ENCODE measurements at regions not wholly inside any gene's neighbourhood (a gene's known extent, or its start where the extent isn't known, plus 50 kb on each side); places are given as distances from the start of the nearest gene placed in this dataset.
A peak's percentile ranks its signal among the peaks of the same experiment; 100 is the strongest.
"Not testable (repeated sequence)": the region's sequence is repeated elsewhere in the genome, so short reads cannot be mapped to it uniquely, and the experiment has no call there.

DNA sequence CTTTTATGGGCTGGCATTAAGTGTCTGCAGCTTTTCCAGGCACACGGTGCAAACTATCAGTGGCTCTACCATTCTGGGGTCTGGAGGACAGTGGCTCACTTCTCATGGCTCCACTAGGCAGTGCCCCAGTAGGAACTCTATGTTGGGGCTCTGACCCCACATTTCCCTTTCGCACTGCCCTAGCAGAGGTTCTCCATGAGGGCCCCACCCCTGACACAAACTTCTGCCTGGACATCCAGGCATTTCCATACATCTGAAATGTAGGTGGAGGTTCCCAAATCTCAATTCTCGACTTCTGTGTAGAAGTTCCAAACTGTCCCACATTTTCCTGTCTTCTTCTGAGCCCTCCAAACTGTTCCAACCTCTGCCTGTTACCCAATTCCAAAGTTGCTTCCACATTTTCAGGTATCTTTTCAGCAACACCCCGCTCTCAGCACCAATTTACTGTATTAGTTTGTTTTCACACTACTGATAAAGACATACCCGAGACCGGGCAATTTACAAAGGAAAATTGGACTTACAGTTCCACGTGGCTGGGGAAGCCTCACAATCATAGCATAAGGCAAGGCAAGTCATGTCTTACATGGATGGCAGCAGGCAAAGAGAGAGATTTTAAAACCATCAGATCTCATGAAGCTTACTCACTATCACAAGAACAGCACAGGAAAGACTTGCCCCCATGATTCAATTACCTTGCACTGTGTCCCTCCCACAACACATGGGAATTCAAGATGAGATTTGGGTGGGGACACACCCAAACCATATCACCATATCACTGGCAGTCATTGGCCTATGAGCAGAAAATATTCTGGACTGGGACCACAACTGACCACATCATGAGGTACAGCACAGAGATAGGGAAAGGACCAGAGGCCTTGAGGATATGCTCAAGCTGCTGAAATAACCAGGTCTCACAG lies 136.8 kb downstream of the TMEM30B start:
- not testable (repeated sequence) for H3K27me3 ChIP-seq (ENCODE audit: control insufficient read depth, insufficient read depth, low read length); DNase-seq; H3K4me3 ChIP-seq (ENCODE audit: insufficient read depth, low read depth, low read length); H3K36me3 ChIP-seq (replicated peaks; ENCODE audit: control insufficient read depth, insufficient read depth, low read length)

DNA sequence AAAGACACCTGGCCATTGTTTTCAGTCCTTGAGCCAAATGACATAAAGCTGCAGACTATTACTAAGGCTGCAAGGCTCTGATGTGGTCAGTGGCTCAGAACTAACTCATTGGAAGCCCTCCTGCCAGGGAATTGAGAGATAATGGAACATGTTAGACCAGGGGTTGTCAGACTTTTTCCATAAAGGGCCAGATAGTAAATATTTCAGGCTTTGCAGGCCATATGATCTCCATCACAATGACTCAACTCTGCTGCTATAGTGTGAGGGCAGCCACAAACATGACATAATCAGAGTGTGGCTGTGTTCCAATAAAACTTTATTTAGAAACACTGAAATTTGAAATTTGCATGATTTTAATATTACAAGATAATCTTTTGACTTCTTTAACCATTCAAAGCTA lies 140.3 kb downstream of the TMEM30B start:
- no peak overlapping the region for H3K4me3 ChIP-seq (ENCODE audit: insufficient read depth, low read depth, low read length)
- no peaks in the 10 kb centered on the region for H3K27me3 ChIP-seq (ENCODE audit: control insufficient read depth, insufficient read depth, low read length)
- DNase-seq = no peak
- H3K36me3 ChIP-seq (replicated peaks; ENCODE audit: control insufficient read depth, insufficient read depth, low read length) = no peaks in the 10 kb centered on the region

DNA sequence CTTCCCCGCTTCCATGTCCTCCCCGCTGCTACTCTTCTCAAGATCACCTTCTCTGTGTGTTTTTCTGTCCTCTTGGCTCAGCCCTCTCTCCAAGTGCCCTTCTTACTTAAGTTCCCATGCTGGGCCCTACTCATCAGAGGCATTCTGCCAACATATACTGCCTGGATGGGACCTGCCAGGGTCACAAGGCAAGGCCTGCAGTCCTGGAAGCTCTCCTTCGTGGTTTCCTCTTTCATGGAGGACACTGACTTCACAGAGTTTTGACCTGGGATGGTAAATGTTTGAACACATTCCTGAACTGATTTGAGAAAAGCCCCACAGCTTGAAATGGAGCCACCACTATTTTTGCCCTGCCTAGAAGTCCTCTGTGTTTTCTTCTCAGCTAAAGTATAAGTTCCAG lies 140.9 kb downstream of the TMEM30B start:
- H3K27me3 ChIP-seq (ENCODE audit: control insufficient read depth, insufficient read depth, low read length) = no peaks in the 10 kb centered on the region
- no peak for DNase-seq
- H3K4me3 ChIP-seq (ENCODE audit: insufficient read depth, low read depth, low read length) = no peak overlapping the region
- no peaks in the 10 kb centered on the region for H3K36me3 ChIP-seq (replicated peaks; ENCODE audit: control insufficient read depth, insufficient read depth, low read length)

DNA sequence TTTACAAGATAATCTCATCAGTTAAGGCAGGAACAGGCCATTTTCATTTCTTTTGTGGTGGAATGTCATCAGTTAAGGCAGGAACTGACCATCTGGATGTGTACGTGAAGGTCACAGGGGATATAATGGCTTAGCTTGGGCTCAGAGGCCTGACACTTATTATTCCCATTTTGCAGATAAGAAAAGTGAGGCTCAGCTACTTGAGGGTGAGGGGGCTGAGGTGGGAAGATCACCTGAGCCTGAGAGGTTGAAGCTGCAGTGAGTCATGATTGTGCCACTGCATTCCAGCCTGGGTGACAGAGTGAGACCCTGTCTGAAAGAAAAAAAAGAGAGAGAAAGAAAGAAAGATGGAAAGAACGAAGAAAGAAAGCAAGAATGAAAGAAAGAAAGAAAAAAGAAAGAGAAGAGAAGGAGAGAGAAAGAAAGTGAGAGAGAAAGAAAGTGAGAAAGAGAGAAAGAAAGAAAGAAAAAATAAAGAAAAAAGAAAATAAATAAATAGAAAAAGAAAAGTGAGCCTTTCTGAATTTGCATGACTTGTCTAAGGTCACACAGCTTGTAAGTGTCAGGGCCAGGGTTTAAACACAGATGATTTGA lies 142.0 kb downstream of the TMEM30B start:
- H3K36me3 ChIP-seq (replicated peaks; ENCODE audit: control insufficient read depth, insufficient read depth, low read length) = no peaks in the 10 kb centered on the region
- no peak overlapping the region for H3K4me3 ChIP-seq (ENCODE audit: insufficient read depth, low read depth, low read length)
- no peaks in the 10 kb centered on the region for H3K27me3 ChIP-seq (ENCODE audit: control insufficient read depth, insufficient read depth, low read length)
- DNase-seq = no peak

DNA sequence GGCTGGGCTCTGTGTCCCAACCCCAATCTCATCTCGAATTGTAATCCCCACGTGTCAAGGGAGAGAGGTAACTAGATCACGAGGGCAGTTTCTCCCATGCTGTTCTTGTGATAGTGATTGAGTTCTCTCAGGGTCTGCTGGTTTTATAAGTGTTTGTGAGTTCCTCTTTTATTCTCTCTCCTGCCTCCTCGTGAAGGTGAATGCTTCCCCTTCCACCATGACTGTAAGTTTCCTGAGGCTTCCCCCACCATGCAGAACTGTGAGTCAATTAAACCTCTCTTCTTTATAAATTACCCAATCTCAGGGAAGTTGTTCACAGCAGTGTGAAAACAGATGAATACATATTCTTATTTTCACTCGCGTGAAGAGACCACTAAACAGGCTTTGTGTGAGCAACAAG lies 148.2 kb downstream of the TMEM30B start:
- no peak overlapping the region for H3K4me3 ChIP-seq (ENCODE audit: insufficient read depth, low read depth, low read length)
- no peak for DNase-seq

DNA sequence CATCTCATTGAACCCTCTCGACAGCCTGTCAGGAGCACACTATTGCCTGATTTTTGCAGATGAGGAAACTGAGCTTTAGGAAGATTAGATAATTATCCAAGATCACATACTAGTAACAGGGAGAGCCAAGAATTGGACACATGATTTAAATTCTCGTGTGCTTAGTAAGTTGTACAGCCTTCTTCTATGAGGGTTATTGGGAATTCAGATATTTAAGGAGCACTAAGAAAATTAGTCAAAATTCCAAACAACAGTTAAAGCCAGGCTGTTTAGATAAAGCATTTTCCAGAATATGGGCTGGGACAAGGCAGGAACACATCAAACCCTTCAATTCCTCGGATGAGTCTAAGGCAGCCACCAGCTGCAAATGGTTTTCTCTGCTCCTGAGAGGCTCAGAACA lies 148.8 kb downstream of the TMEM30B start:
- Histone ChIP-seq H3K36me3 (replicated peaks; ENCODE audit: control insufficient read depth, insufficient read depth, low read length) (no peaks in the 10 kb centered on the region), H3K4me3 (ENCODE audit: insufficient read depth, low read depth, low read length) (no peak overlapping the region), H3K27me3 (ENCODE audit: control insufficient read depth, insufficient read depth, low read length) (no peaks in the 10 kb centered on the region)
- DNase-seq = no peak

More for the DNA sequence above, 148.2 kb downstream of the TMEM30B start:
- Histone ChIP-seq H3K27me3 (ENCODE audit: control insufficient read depth, insufficient read depth, low read length) (no peaks in the 10 kb centered on the region), H3K36me3 (replicated peaks; ENCODE audit: control insufficient read depth, insufficient read depth, low read length) (no peaks in the 10 kb centered on the region)

DNA sequence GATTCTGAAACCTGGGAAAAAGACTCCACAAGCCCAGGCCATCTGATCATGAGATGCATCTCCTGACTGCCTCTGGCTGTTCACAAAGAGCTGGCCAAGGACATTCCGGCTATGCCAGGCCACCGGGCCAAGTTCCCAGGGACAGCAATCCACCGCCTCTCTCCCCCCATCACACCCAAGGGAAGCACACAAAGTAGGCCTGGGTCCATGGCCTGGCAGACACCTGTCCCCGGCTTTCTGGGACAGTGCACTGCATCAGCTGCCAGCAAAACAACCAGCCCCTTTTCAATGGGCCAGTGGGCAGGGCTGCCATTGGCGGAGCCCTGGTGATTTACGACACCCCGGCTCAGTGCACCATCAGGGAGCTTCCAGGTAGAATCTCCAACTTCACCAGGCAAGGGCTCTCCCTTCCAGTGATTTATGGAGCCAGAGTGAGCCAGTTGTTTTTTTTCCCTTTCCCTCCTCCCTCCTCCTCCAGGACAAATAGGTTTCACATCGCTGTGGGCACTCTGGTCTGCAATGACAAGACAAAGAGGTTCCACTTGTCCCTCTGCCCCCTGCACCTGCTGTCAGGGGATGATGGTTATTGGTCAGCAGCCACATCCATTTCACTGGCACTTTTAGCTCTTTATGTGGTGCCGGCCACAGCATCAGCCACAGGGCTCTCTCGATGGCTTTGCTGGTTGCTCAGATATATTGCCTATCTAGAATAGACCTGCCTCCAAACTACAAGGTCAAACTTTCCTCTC lies 149.6 kb downstream of the SLC38A6 start:
- Histone ChIP-seq H3K4me3 (ENCODE audit: insufficient read depth, low read depth, low read length) (no peak overlapping the region), H3K27me3 (ENCODE audit: control insufficient read depth, insufficient read depth, low read length) (no peaks in the 10 kb centered on the region), H3K36me3 (replicated peaks; ENCODE audit: control insufficient read depth, insufficient read depth, low read length) (no peaks in the 10 kb centered on the region)
- no peak for DNase-seq

DNA sequence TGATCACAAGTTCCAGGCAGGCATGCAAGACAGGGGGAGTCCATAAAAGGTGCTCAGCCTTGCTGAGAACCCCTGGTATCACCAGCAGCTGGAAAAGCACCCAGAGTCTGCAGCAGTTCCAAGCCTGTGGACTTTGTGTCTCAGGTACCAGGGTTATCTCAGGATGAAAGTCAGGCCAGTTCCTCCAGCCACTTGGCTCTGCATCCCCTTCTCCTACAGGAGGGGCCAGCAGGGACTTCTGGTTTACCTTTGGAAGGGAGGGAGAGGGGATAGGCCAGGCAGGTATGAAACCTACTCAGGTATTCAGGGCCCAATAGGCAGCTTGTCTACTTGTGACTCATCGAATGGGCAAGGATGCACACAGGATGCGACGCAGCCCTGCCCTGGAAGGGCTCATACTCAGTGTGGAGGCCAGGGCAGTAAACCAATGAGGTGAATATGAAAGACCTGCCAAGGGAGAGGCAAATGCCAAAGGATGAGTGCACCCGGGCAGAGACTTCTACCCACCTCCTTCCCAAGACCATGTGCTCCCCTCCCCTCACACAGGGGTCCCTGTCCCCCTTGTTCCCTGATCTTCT lies 148.2 kb downstream of the SLC38A6 start:
- DNase-seq = no peak
- Histone ChIP-seq H3K27me3 (ENCODE audit: control insufficient read depth, insufficient read depth, low read length) (no peaks in the 10 kb centered on the region), H3K4me3 (ENCODE audit: insufficient read depth, low read depth, low read length) (no peak overlapping the region), H3K36me3 (replicated peaks; ENCODE audit: control insufficient read depth, insufficient read depth, low read length) (no peaks in the 10 kb centered on the region)

DNA sequence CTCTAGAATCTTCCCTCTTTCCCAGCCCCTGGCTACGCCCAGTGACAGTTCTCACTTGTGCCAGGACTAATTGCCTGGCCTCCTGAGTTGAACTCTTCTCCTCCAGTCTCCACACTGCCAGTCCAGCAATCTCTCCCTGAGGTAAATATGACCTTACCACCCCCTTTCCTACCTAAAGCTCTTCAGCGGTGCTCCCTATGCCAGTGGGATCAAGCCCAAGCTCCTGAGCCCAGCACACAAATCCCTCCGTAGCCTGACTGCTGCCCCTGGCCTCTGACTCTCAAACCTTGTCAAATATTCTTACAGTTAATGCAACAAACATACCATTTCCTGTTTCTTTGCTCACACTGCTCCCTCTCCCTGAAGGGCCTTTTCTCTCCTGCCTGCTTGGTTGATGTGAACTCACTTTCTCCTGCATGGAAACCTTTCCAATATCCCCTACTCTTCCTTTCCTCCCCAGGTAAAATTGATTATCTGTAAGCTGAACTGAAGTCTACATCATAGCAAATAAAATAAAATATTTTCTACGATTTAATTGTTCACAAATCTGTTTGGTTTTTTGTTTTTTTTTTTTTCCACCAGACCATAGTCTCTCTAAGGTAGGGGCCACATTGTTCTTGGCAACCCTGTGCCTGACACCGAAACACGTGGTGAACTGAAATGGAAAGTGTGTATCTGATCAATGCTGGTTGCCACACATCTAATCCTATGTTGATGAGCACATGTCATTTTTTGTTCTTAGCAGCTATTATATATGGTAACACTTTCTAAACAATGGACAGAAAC lies 147.5 kb downstream of the SLC38A6 start:
- Histone ChIP-seq H3K27me3 (ENCODE audit: control insufficient read depth, insufficient read depth, low read length) (no peaks in the 10 kb centered on the region), H3K4me3 (ENCODE audit: insufficient read depth, low read depth, low read length) (no peak overlapping the region), H3K36me3 (replicated peaks; ENCODE audit: control insufficient read depth, insufficient read depth, low read length) (no peaks in the 10 kb centered on the region)
- no peak for DNase-seq

DNA sequence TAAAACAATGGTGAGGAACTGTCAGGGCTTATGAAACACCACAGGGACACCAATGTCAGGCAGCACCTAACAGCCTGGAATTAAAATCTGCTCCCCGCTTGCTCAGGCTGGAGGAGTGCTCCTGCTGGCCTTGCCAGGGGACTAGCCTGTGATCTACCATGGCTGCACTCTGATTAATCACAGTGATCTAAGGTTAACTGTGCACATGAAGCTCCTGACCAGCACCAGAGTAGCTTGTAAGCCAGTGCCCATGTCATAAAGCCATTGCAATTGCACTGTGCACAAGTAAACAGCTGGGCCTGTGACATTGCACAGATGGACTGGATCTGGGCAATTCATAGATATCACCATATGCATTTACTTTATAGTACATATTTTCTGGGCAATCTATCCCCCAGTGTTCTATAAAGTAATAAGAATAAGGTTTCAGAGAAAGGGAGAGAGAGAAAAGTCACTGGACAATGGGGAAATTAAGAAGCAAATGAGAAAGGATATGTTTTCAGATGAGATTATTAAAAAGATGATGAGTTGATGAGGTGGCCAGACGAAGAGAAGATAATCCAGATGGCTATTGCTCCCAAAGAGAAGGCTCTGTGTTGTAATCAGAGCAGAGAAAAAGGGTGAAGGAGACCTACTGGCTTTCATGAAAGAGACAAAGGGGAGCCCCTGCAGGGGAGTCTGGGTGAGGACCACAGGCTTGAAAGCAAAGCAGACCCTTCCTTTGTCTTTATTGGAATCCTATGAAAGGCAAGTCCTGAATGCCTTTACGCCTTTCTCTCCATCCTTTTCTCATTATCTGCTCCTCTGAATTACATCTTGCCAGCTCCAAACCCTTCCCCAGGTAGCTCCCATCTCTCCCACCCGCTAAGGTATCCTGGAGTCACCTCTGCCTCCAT lies 145.8 kb downstream of the SLC38A6 start:
- H3K36me3 ChIP-seq (replicated peaks; ENCODE audit: control insufficient read depth, insufficient read depth, low read length) = no peaks in the 10 kb centered on the region
- DNase-seq = peak; percentile 54
- H3K4me3 ChIP-seq (ENCODE audit: insufficient read depth, low read depth, low read length) = no peak overlapping the region
- H3K27me3 ChIP-seq (ENCODE audit: control insufficient read depth, insufficient read depth, low read length) = no peaks in the 10 kb centered on the region

DNA sequence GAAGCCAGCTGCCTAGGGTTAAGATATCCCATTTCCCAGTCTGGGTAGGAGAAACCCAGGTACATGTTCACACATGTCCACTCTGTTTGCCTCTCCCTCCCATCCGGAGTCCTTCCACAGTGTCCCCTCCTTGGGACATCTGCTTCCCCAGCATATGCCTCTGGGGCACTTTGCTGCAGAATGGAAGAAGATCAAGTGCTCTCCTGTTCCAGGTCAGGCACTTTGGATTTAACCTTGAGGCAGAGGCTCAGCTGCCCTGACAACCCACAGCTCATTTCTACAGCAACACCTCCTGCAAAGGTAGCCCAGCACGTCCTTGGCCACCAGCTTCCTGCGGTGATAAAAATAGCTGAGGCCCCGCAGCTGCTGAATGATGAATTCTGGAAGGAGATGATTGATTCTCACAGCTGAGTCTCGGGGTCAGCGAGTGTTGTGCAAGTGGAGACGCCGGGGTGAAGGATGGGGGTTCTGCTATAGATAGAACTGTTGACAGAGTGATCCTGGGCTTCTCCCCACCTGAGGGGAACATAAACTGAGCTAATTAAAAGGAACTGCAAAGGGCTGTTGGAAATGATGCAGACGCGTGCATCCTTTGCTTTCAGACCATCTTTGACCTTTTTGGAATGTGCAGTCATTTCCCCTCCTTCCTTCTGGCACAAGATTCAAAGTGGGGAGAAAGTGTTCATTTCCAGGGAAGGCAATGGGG lies 145.0 kb downstream of the SLC38A6 start:
- Histone ChIP-seq H3K4me3 (ENCODE audit: insufficient read depth, low read depth, low read length) (no peak overlapping the region), H3K27me3 (ENCODE audit: control insufficient read depth, insufficient read depth, low read length) (no peaks in the 10 kb centered on the region), H3K36me3 (replicated peaks; ENCODE audit: control insufficient read depth, insufficient read depth, low read length) (no peaks in the 10 kb centered on the region)
- no peak for DNase-seq

DNA sequence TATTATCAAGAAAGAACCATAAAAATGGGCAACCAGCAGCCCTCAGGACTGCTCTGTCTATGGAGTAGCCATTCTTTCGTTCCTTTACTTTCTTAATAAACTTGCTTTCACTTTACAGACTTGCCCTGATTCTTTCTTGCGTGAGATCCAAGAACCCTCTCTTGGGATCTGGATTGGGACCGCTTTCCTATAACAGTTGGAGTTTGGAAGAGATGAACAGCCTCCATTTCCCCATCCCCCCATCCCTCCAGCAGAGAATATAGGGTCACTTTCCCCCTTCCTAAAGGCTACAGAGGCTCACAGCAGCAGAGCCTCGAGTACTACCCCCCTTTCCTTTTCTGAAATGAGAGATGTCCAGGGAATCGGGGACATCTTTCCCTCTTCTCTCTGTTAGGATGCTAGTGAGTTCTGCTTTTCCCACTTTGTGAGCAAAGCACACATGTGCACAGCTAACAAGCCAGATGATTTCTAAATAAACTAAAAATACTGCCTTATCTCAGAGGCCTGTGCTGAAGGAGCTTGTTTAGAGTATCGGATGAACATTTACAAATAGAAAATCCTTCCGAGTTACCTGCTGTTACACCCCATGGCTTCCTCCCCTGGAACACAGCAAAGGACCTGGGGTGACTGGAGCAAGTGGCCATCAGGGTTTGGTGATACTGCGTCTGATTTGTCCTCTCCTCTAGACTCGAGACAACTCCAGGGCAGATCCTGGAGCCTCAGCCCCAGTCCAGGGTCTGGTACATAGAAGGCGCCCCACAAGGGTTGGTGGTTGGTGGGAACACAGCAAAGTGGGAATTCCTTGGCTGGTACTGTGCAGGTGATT lies 144.2 kb downstream of the SLC38A6 start:
- no peak overlapping the region for H3K4me3 ChIP-seq (ENCODE audit: insufficient read depth, low read depth, low read length)
- H3K27me3 ChIP-seq (ENCODE audit: control insufficient read depth, insufficient read depth, low read length) = no peaks in the 10 kb centered on the region
- DNase-seq = no peak
- H3K36me3 ChIP-seq (replicated peaks; ENCODE audit: control insufficient read depth, insufficient read depth, low read length) = no peaks in the 10 kb centered on the region
